ENCODE measurements at regions not wholly inside any gene's neighbourhood (a gene's known extent, or its start where the extent isn't known, plus 50 kb on each side); places are given as distances from the start of the nearest gene placed in this dataset.

GRCh38 chr6:22221630-22222029 lies 75.2 kb downstream of the PRL start:
- TF ChIP-seq CTCF (conservative IDR thresholded peaks at IDR 0.05; ENCODE audit: low read length): no peak
- TF ChIP-seq EZH2phosphoT487 (IDR thresholded peaks at IDR 0.05; ENCODE audit: borderline replicate concordance, low read depth, low read length): no peak
